Endodermal cell (in vitro differentiated cells): ENCODE measurements at regions not wholly inside any gene's neighbourhood (a gene's known extent, or its start where the extent isn't known, plus 50 kb on each side); places are given as distances from the start of the nearest gene placed in this dataset.

Source experiments
- DNase-seq: peaks from one replicate; pipeline ENCODE4 v3.0.0-alpha.2; 2017
- H3K27ac ChIP-seq: 2 replicates; pipeline ENCODE4 v1.5.1; 2013; ENCODE audit warnings: mild to moderate bottlenecking, low read depth, low read length, moderate library complexity
- H3K27me3 ChIP-seq: 2 replicates; pipeline ENCODE4 v1.6.1; 2013; ENCODE audit warnings: mild to moderate bottlenecking, low read length, moderate library complexity; ENCODE audit not compliant: insufficient read depth, control insufficient read depth, poor library complexity, severe bottlenecking
- H3K36me3 ChIP-seq: 2 replicates; pipeline ENCODE4 v1.7.0; 2013; ENCODE audit warnings: mild to moderate bottlenecking, low read length, moderate library complexity; ENCODE audit not compliant: control insufficient read depth, insufficient read depth
- H3K4me1 ChIP-seq: one replicate; pipeline ENCODE4 v1.7.0; 2013; ENCODE audit warnings: low read length; ENCODE audit not compliant: control insufficient read depth, insufficient read depth
- H3K4me3 ChIP-seq: 2 replicates; pipeline ENCODE4 v1.5.1; 2013; ENCODE audit warnings: mild to moderate bottlenecking, low read length, moderate library complexity
- H3K9ac ChIP-seq: 2 replicates; pipeline ENCODE4 v1.6.1; 2013; ENCODE audit warnings: mild to moderate bottlenecking, low read length, moderate library complexity; ENCODE audit not compliant: poor library complexity, severe bottlenecking; ENCODE audit errors: extremely low read depth
- H3K9me3 ChIP-seq: 2 replicates; pipeline ENCODE4 v1.6.1; 2013; ENCODE audit warnings: mild to moderate bottlenecking, low read length, moderate library complexity; ENCODE audit not compliant: control insufficient read depth
- H3K27ac Mint-ChIP-seq: 2 replicates; pipeline ENCODE4 v1.8.0; 2020; ENCODE audit warnings: mixed read lengths
- H3K27me3 Mint-ChIP-seq: 2 replicates; pipeline ENCODE4 v1.8.0; 2021; ENCODE audit warnings: mild to moderate bottlenecking, mixed read lengths; ENCODE audit not compliant: insufficient read depth
- H3K36me3 Mint-ChIP-seq: 2 replicates; pipeline ENCODE4 v1.8.0; 2020; ENCODE audit warnings: low read depth, mixed read lengths
- H3K4me1 Mint-ChIP-seq: 2 replicates; pipeline ENCODE4 v1.8.0; 2020; ENCODE audit warnings: mixed read lengths
- H3K4me3 Mint-ChIP-seq: 2 replicates; pipeline ENCODE4 v1.8.0; 2020; ENCODE audit warnings: mild to moderate bottlenecking, moderate library complexity, mixed read lengths
- H3K9me3 Mint-ChIP-seq: 2 replicates; pipeline ENCODE4 v1.8.0; 2020; ENCODE audit warnings: mild to moderate bottlenecking, mixed read lengths
- CTCF ChIP-seq: fragments of 200-600 bp; sonication (generic); conservative IDR thresholded peaks from 2 replicates; pipeline ENCODE4 v1.5.0; 2021; ENCODE audit warnings: antibody characterized with exemption, mild to moderate bottlenecking
- WGBS, 2 experiments: methylation state at CpG; one replicate each; pipeline versions ENCODE4 v1.1.5 to v1.1.7; 2013; ENCODE audit warnings: missing lambda C conversion rate in 2 of 2, mixed read lengths in 1 of 2; ENCODE audit not compliant: insufficient coverage in 1 of 2, insufficient read length in 1 of 2; 5-methylcytosine and 5-hydroxymethylcytosine counted together

GRCh38 chr5:75831561-75831960, 114.3 kb upstream of the POC5 start:
- H3K27ac Mint-ChIP-seq, result no peak overlapping the region
- H3K9me3 Mint-ChIP-seq, result no peaks in the 10 kb centered on the region
- H3K36me3 Mint-ChIP-seq, result no peaks in the 10 kb centered on the region
- TF ChIP-seq CTCF, result no peak
- Histone ChIP-seq H3K27me3 (peaks cover 49% of the 10 kb centered on the region), H3K4me1 (no peaks in the 10 kb centered on the region), H3K36me3 (no peaks in the 10 kb centered on the region), H3K27ac (no peak overlapping the region), H3K9ac (no peak overlapping the region), H3K4me3 (no peak overlapping the region), H3K9me3 (no peaks in the 10 kb centered on the region)
- no peak overlapping the region for H3K4me3 Mint-ChIP-seq
- no peak for DNase-seq
- 94 to 98% methylated on average over 5 to 11 of the region's 11 CpGs for WGBS, 2 experiments
- peaks cover 29% of the 10 kb centered on the region for H3K27me3 Mint-ChIP-seq
- H3K4me1 Mint-ChIP-seq, result peaks cover 4% of the 10 kb centered on the region

- no peak for DNase-seq
- peaks cover 49% of the 10 kb centered on the region for H3K27me3 ChIP-seq
- no peaks in the 10 kb centered on the region for H3K36me3 Mint-ChIP-seq
- no peak for TF ChIP-seq CTCF
- H3K9me3 Mint-ChIP-seq, result no peaks in the 10 kb centered on the region
- H3K4me1 Mint-ChIP-seq, result peaks cover 4% of the 10 kb centered on the region
- H3K4me3 Mint-ChIP-seq, result no peak overlapping the region
- no peak overlapping the region for H3K27ac Mint-ChIP-seq
- H3K9me3 ChIP-seq, result no peaks in the 10 kb centered on the region
- WGBS, 2 experiments, result 69% methylated on average over 2 of the region's 2 CpGs; no CpG with 5 or more reads in 1 of the 2 experiments
- H3K4me3 ChIP-seq, result no peak overlapping the region
- no peaks in the 10 kb centered on the region for H3K36me3 ChIP-seq
- H3K27ac ChIP-seq, result no peak overlapping the region
- no peak overlapping the region for H3K9ac ChIP-seq
- no peaks in the 10 kb centered on the region for H3K4me1 ChIP-seq
- H3K27me3 Mint-ChIP-seq, result peaks cover 25% of the 10 kb centered on the region
These were observed 110.8 kb upstream of the POC5 start for GRCh38 chr5:75828029-75828428.

- Histone ChIP-seq H3K27ac (no peak overlapping the region), H3K4me1 (no peaks in the 10 kb centered on the region), H3K9me3 (no peaks in the 10 kb centered on the region), H3K9ac (no peak overlapping the region), H3K4me3 (no peak overlapping the region), H3K36me3 (no peaks in the 10 kb centered on the region), H3K27me3 (peaks cover 18% of the 10 kb centered on the region)
- Mint-ChIP-seq H3K36me3 (no peaks in the 10 kb centered on the region), H3K27me3 (peaks cover 7% of the 10 kb centered on the region), H3K9me3 (peaks cover 4% of the 10 kb centered on the region), H3K4me3 (no peak overlapping the region), H3K27ac (no peak overlapping the region), H3K4me1 (no peaks in the 10 kb centered on the region)
- TF ChIP-seq CTCF, result no peak
- WGBS, 2 experiments, result 91 to 100% methylated on average over 1 of the region's 1 CpG
- DNase-seq, result no peak
These were observed 107.1 kb upstream of the POC5 start for GRCh38 chr5:75824323-75824722.
